SJCRH30 (cell line): ENCODE measurements at regions not wholly inside any gene's neighbourhood (a gene's known extent, or its start where the extent isn't known, plus 50 kb on each side); places are given as distances from the start of the nearest gene placed in this dataset.
"Not testable (repeated sequence)": the region's sequence is repeated elsewhere in the genome, so short reads cannot be mapped to it uniquely, and the experiment has no call there.

Experiments used
- DNase-seq, 2 experiments: peaks; one replicate each; pipeline ENCODE4 v3.0.0-alpha.2; 2015 to 2020
- H3K27ac ChIP-seq: fragments of 250-450 bp; sonication (Bioruptor Pico); 2 replicates; pipeline ENCODE4 v1.5.1; 2020; ENCODE audit warnings: mild to moderate bottlenecking, moderate library complexity
- H3K27me3 ChIP-seq: fragments of 250-450 bp; sonication (Bioruptor Pico); 2 replicates; pipeline ENCODE4 v1.5.1; 2020; ENCODE audit warnings: mild to moderate bottlenecking, moderate library complexity
- H3K36me3 ChIP-seq: fragments of 250-450 bp; sonication (Bioruptor Pico); 2 replicates; pipeline ENCODE4 v1.5.1; 2020; ENCODE audit warnings: mild to moderate bottlenecking, moderate library complexity
- H3K4me1 ChIP-seq: fragments of 250-450 bp; sonication (Bioruptor Pico); 2 replicates; pipeline ENCODE4 v1.5.1; 2020; ENCODE audit warnings: mild to moderate bottlenecking, moderate library complexity
- H3K4me3 ChIP-seq: fragments of 250-450 bp; sonication (Bioruptor Pico); 2 replicates; pipeline ENCODE4 v1.5.1; 2020; ENCODE audit warnings: mild to moderate bottlenecking, moderate library complexity
- H3K9me3 ChIP-seq: fragments of 250-450 bp; sonication (Bioruptor Pico); replicated peaks from 2 replicates; pipeline ENCODE4 v1.5.1; 2020; ENCODE audit warnings: mild to moderate bottlenecking, moderate library complexity

GRCh38 chr2:66242888-66243287, 192.0 kb upstream of the MEIS1 start:
- not testable (repeated sequence) for DNase-seq, H3K36me3 ChIP-seq, H3K27me3 ChIP-seq, H3K9me3 ChIP-seq, H3K4me3 ChIP-seq, H3K27ac ChIP-seq, H3K4me1 ChIP-seq

GRCh38 chr2:66242099-66242789, 192.7 kb upstream of the MEIS1 start:
- no peaks in the 10 kb centered on the region for H3K36me3 ChIP-seq
- no peaks in the 10 kb centered on the region for H3K9me3 ChIP-seq
- no peaks in the 10 kb centered on the region; the same call in 1 of the 2 replicates for H3K27me3 ChIP-seq
- H3K4me1 ChIP-seq, result no peaks in the 10 kb centered on the region
- no peak overlapping the region for H3K4me3 ChIP-seq
- no peak for DNase-seq
- no peak overlapping the region for H3K27ac ChIP-seq

GRCh38 chr2:66240286-66240685, 194.6 kb upstream of the MEIS1 start:
- no peak overlapping the region for H3K27ac ChIP-seq
- DNase-seq, result no peak
- no peaks in the 10 kb centered on the region; the same call in 1 of the 2 replicates for H3K27me3 ChIP-seq

GRCh38 chr2:66239655-66240054, 195.3 kb upstream of the MEIS1 start:
- no peak for DNase-seq
- no peaks in the 10 kb centered on the region for H3K36me3 ChIP-seq
- no peaks in the 10 kb centered on the region; the same call in 1 of the 2 replicates for H3K27me3 ChIP-seq
- H3K4me3 ChIP-seq, result no peak overlapping the region
- H3K27ac ChIP-seq, result no peak overlapping the region
- H3K4me1 ChIP-seq, result no peaks in the 10 kb centered on the region
- H3K9me3 ChIP-seq, result no peaks in the 10 kb centered on the region

More at GRCh38 chr2:66240286-66240685, 194.6 kb upstream of the MEIS1 start:
- H3K36me3 ChIP-seq, result no peaks in the 10 kb centered on the region
- H3K9me3 ChIP-seq, result no peaks in the 10 kb centered on the region
- H3K4me3 ChIP-seq, result no peak overlapping the region
- H3K4me1 ChIP-seq, result no peaks in the 10 kb centered on the region

DNA sequence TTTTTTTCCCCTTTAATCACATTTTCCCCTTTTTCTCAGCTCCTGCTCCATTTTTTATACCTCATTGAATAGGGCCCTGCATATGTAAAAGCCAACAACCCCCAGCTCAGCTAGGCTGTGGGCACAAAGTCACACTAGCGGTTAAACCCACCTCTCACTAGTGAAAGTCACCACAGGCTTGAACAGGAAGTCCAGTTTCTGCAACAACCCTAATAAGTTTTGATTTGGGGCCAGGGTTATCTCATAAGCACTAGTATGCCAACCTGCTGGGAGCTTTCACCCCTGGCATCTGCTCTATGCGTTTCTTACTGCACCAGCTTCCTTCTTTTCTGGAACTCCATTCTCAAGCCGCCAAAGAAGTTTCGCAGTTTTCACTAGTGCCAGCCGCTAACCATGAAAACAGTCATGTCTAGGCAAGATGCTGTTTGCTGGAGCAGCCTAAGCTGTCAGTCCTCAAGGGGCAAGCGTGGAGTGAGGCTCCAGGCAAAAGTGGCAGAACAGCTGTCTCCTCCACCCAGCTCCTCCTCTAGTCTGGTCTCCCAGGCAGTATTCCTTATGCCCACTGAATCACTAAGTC, 197.0 kb upstream of the MEIS1 start:
- DNase-seq, result peak in 1 of 2 experiments; percentile 6

DNA sequence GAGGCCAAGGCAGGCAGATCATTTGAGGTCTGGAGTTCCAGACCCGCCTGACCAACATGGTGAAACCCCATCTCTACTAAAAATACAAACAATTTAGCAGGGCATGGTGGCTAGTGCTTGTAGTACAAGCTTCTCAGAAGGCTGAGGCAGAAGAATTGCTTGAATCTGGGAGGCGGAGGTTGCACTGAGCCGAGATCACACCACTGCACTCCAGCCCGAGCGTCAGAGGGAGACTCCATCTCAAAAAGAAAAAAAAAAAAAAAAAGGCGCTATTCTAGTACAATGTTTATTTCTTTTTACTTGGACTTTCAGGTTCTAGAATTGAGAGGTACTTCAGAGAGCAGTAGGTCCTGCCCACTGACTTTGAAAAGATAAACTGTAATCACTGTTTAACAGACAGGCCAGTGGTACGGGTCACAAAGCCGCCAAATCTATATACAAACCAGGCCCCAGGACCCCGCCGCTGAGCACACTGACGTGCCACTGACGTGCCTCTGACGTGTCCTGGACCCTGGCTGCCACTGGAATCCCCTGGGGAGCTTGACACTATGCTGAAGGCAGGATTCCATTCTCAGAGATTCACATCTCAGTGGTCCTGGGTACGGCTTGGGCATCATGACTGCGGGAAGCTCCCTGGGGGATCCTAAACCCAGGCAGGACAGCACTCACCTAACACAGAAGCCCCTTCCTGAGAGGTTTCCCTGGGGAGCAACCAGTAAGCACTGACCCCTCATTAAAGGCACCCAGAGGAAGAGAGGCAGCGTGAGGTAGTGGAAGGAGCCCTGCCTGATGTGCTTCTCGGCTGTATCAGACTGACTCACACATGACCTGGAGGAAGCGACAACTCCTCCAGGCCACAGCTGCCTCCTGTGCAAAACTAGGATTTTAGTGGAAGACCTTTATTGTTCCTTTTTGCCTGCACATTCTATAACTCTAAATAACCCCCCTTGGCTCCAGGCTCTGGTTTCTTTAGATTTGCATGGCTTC, 197.8 kb upstream of the MEIS1 start:
- no peaks in the 10 kb centered on the region for H3K36me3 ChIP-seq
- H3K9me3 ChIP-seq, result no peaks in the 10 kb centered on the region
- H3K4me1 ChIP-seq, result no peaks in the 10 kb centered on the region
- H3K4me3 ChIP-seq, result no peak overlapping the region
- no peak overlapping the region for H3K27ac ChIP-seq
- no peak for DNase-seq
- no peaks in the 10 kb centered on the region; the same call in 1 of the 2 replicates for H3K27me3 ChIP-seq

More for the DNA sequence above, 197.0 kb upstream of the MEIS1 start:
- Histone ChIP-seq H3K27ac (no peak overlapping the region), H3K4me1 (no peaks in the 10 kb centered on the region), H3K27me3 (no peaks in the 10 kb centered on the region; the same call in 1 of the 2 replicates), H3K9me3 (no peaks in the 10 kb centered on the region), H3K4me3 (no peak overlapping the region), H3K36me3 (no peaks in the 10 kb centered on the region)

- Histone ChIP-seq H3K27ac (no peak overlapping the region), H3K9me3 (no peaks in the 10 kb centered on the region), H3K4me3 (no peak overlapping the region), H3K4me1 (no peaks in the 10 kb centered on the region), H3K27me3 (no peaks in the 10 kb centered on the region), H3K36me3 (no peaks in the 10 kb centered on the region)
- DNase-seq, result no peak
These were observed 198.7 kb upstream of the MEIS1 start for GRCh38 chr2:66236067-66236685.

DNA sequence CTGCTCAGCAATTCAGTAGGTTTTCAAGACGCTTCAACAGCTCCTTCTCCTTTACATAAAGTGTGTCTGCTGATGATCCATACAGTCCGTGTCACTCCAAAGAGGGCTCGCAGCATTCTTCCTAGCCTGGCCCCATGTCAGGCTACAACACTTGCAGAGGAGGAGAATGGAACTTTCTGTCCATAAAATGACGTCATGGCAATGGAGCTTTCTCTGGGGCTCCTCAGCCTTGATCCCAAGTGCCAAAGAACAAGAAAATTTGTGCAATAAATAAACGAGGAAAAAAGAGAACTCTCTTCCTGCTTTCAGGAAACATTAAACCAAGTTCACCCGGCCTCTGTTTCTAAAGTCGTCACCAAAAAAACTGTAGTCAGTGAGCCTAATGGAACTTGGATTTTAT, 199.5 kb upstream of the MEIS1 start:
- H3K4me1 ChIP-seq, result no peaks in the 10 kb centered on the region
- no peaks in the 10 kb centered on the region for H3K36me3 ChIP-seq
- no peaks in the 10 kb centered on the region for H3K27me3 ChIP-seq
- no peak for DNase-seq
- no peak overlapping the region for H3K27ac ChIP-seq
- H3K9me3 ChIP-seq, result no peaks in the 10 kb centered on the region
- no peak overlapping the region for H3K4me3 ChIP-seq

DNA sequence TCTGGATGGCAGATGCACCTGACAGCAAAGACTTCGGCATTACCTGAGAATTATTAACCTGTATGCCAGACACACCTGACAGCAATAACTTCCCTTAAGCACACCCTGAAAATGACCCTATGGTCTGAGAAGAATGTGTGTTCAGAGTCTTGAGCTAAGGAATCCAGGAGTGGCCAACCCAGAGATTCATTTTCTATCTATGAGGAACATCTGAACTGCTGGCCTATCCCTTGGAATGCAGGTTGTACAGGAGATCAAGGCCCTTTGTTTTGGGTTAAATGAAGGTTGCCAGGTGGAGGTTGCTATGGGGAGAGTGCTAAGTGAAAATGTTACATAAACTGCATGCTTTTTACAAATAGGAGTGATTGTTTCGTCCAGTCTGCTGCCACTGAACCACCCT, 200.9 kb upstream of the MEIS1 start:
- H3K9me3 ChIP-seq, result no peaks in the 10 kb centered on the region
- no peaks in the 10 kb centered on the region for H3K4me1 ChIP-seq
- no peak overlapping the region for H3K27ac ChIP-seq
- no peak for DNase-seq
- H3K4me3 ChIP-seq, result no peak overlapping the region
- H3K27me3 ChIP-seq, result no peaks in the 10 kb centered on the region
- H3K36me3 ChIP-seq, result no peaks in the 10 kb centered on the region

DNA sequence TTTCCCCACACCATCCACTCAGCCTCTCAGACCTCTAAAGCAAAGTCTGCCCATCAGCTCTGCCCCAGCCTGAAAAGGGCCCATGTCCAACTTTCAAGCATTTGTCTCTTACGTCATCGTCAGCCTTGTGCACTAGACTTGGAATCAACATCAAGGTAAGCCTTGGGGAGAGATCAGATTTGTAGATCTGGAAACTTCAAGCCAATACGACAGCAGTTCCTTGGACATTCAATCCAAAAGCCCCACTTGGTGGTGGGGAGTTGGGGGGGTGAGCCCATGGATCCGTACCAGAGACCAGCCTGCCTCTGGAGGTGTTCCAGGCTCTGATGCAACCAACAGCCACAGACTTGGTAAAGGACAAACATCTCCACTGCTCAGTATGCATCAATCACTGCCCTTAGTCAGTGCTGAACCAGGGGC, 206.8 kb upstream of the MEIS1 start:
- Histone ChIP-seq H3K36me3 (no peaks in the 10 kb centered on the region), H3K27me3 (no peaks in the 10 kb centered on the region), H3K9me3 (no peaks in the 10 kb centered on the region), H3K4me1 (no peaks in the 10 kb centered on the region), H3K27ac (no peak overlapping the region), H3K4me3 (no peak overlapping the region)
- no peak for DNase-seq

GRCh38 chr2:66217039-66217585, 217.8 kb upstream of the MEIS1 start:
- H3K27me3 ChIP-seq, result no peaks in the 10 kb centered on the region
- H3K4me3 ChIP-seq, result no peak overlapping the region
- H3K36me3 ChIP-seq, result no peaks in the 10 kb centered on the region
- H3K9me3 ChIP-seq, result no peaks in the 10 kb centered on the region
- H3K27ac ChIP-seq, result no peak overlapping the region
- no peak for DNase-seq
- H3K4me1 ChIP-seq, result no peaks in the 10 kb centered on the region

- H3K27me3 ChIP-seq, result no peaks in the 10 kb centered on the region
- no peaks in the 10 kb centered on the region for H3K36me3 ChIP-seq
- no peak overlapping the region for H3K27ac ChIP-seq
- no peak overlapping the region for H3K4me3 ChIP-seq
- no peaks in the 10 kb centered on the region for H3K4me1 ChIP-seq
- no peak for DNase-seq
- no peaks in the 10 kb centered on the region for H3K9me3 ChIP-seq
These were observed 222.2 kb upstream of the MEIS1 start for GRCh38 chr2:66212749-66213148.

- Histone ChIP-seq H3K4me3 (no peak overlapping the region), H3K36me3 (no peaks in the 10 kb centered on the region), H3K9me3 (no peaks in the 10 kb centered on the region; the same call in 1 of the 2 replicates), H3K27ac (no peak overlapping the region), H3K4me1 (no peaks in the 10 kb centered on the region), H3K27me3 (no peaks in the 10 kb centered on the region)
- no peak for DNase-seq
These were observed 232.3 kb upstream of the MEIS1 start for GRCh38 chr2:66202586-66202985.

DNA sequence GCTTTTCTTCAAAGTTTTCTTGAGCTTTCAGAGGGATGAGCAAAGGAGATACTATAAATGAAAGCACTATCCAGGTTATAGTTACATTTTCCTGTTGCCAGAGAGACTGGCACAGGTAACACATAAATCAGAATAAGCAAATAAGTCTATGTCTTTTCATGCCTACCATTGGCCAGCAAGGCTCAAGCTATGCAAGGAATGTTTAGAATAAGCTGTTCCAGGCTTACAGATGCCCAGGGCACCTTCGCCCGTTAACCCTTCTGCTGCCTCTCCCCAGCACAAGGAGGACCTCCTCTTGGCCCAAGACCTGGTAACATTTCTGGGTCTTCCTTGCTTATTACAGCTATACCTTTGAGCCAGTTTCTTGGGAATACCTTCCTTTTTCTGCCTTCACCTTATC, 233.7 kb upstream of the MEIS1 start:
- no peak for DNase-seq
- Histone ChIP-seq H3K27me3 (no peaks in the 10 kb centered on the region), H3K4me1 (no peaks in the 10 kb centered on the region), H3K36me3 (no peaks in the 10 kb centered on the region), H3K9me3 (no peaks in the 10 kb centered on the region; the same call in 1 of the 2 replicates), H3K27ac (no peak overlapping the region), H3K4me3 (no peak overlapping the region)
